Progenitor cell of endocrine pancreas (in vitro differentiated cells): ENCODE measurements at regions not wholly inside any gene's neighbourhood (a gene's known extent, or its start where the extent isn't known, plus 50 kb on each side); places are given as distances from the start of the nearest gene placed in this dataset.

Experiments
- DNase-seq: peaks from one replicate; pipeline ENCODE4 v3.0.0; 2021; ENCODE audit warnings: low spot score; ENCODE audit not compliant: unreplicated experiment
- H3K27ac Mint-ChIP-seq: 2 replicates; pipeline ENCODE4 v1.8.0; 2021; ENCODE audit warnings: mild to moderate bottlenecking, moderate library complexity, mixed read lengths
- H3K27me3 Mint-ChIP-seq: 2 replicates; pipeline ENCODE4 v1.8.0; 2021; ENCODE audit warnings: mixed read lengths
- H3K36me3 Mint-ChIP-seq: 2 replicates; pipeline ENCODE4 v1.8.0; 2022; ENCODE audit warnings: mixed read lengths; ENCODE audit not compliant: insufficient read depth
- H3K4me1 Mint-ChIP-seq: 2 replicates; pipeline ENCODE4 v1.8.0; 2021; ENCODE audit warnings: low read depth, mixed read lengths
- H3K4me3 Mint-ChIP-seq: 2 replicates; pipeline ENCODE4 v1.8.0; 2021; ENCODE audit warnings: low read depth, mild to moderate bottlenecking, moderate library complexity, mixed read lengths
- H3K9me3 Mint-ChIP-seq: 2 replicates; pipeline ENCODE4 v1.8.0; 2021; ENCODE audit warnings: low read depth, mixed read lengths
- CTCF ChIP-seq: fragments of 200-600 bp; sonication (generic); IDR thresholded peaks from one replicate; pipeline ENCODE4 v1.5.0; 2021; ENCODE audit warnings: antibody characterized with exemption, mild to moderate bottlenecking; ENCODE audit not compliant: unreplicated experiment

DNA sequence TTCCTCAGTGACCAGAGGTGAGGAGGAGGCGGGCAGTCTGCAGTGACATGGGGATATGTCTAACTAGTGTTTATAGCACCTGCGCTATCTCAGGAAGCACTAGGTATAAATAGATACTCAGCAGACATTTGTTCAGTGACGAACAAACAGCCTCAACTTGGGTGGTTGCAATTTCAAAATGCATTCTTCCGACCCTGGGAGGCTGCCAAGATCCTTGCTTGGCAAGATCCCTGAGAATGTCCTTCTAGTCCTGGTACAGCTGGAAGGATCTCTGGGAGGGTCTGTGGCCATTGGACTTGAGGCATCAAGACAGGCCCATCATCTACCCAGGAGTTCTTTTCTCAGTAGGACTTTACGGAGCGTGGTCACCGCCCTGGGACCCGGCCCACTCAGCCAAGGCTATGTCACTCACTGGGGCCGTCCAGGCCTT lies 299.5 kb downstream of the ZNF536 start:
- no peaks in the 10 kb centered on the region for H3K4me1 Mint-ChIP-seq
- H3K36me3 Mint-ChIP-seq = no peaks in the 10 kb centered on the region
- no peak for DNase-seq
- H3K4me3 Mint-ChIP-seq = no peak overlapping the region
- H3K27ac Mint-ChIP-seq = no peak overlapping the region
- H3K9me3 Mint-ChIP-seq = no peaks in the 10 kb centered on the region
- H3K27me3 Mint-ChIP-seq = peaks cover 55% of the 10 kb centered on the region
- TF ChIP-seq CTCF = no peak

DNA sequence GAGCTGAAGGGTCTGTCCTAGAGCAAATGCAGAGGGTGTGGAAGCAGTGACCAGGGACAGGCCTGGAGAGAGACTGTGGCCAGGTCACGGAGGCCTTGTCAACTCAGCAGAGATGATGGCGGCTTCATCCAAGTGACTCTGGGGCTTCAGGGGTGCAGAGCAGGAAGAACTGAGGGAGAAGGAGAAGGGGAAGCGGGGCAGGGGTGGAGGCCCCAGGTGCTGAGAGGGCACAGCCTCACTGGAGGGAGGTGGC lies 299.1 kb downstream of the ZNF536 start:
- Mint-ChIP-seq H3K9me3 (no peaks in the 10 kb centered on the region), H3K27ac (no peak overlapping the region), H3K4me3 (no peak overlapping the region), H3K27me3 (peaks cover 55% of the 10 kb centered on the region), H3K36me3 (no peaks in the 10 kb centered on the region), H3K4me1 (no peaks in the 10 kb centered on the region)
- DNase-seq = no peak
- TF ChIP-seq CTCF = no peak

DNA sequence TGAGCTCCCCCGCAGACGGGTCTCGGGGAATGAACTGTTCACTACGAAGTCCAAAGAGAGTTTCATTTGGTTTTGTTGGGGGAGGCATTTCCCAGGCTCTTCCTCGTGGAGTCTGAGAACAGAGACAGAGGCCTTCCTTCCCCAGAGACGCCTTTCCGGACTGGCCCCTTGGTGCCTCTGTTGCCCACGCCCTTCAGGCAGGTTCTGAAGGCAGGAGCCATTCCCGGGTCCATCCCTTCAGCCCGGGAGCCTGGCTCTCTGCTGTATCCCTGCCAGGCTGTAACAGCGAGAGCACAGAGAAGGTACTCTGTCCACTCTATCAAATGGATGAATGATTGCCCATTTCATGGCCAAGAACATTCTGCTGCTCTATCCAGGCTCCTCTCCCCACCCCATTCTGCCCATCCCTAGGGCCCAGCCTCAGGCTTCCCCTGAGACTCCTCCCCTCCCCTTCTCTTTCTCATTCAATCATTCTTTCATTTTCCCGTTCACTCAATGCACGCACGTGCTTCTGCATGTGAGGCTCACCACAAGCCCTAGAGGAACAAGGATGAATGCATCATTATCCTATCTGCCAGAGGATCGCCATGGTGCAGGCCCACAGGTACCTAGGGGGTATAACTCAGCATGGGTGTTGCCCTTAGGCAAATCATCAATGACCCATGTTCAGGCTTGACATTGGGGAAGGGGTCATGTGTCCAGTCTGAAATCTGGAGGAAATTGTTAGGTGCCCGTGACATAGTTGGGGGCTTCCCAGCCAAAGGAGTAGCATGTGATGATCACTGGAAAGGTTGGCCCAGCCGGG lies 298.6 kb downstream of the ZNF536 start:
- no peak for TF ChIP-seq CTCF
- no peaks in the 10 kb centered on the region for H3K9me3 Mint-ChIP-seq
- DNase-seq = no peak
- no peak overlapping the region for H3K27ac Mint-ChIP-seq
- no peaks in the 10 kb centered on the region for H3K4me1 Mint-ChIP-seq
- no peak overlapping the region for H3K4me3 Mint-ChIP-seq
- H3K27me3 Mint-ChIP-seq = peaks cover 55% of the 10 kb centered on the region
- no peaks in the 10 kb centered on the region for H3K36me3 Mint-ChIP-seq

GRCh38 chr19:30670011-30670329 lies 297.8 kb downstream of the ZNF536 start:
- Mint-ChIP-seq H3K36me3 (no peaks in the 10 kb centered on the region), H3K4me3 (no peak overlapping the region), H3K27ac (no peak overlapping the region), H3K27me3 (peaks cover 51% of the 10 kb centered on the region), H3K9me3 (no peaks in the 10 kb centered on the region), H3K4me1 (no peaks in the 10 kb centered on the region)
- no peak for DNase-seq
- TF ChIP-seq CTCF = no peak

GRCh38 chr19:30669329-30670010 lies 297.3 kb downstream of the ZNF536 start:
- TF ChIP-seq CTCF = peak; percentile 95
- Mint-ChIP-seq H3K36me3 (no peaks in the 10 kb centered on the region), H3K27me3 (peaks cover 46% of the 10 kb centered on the region), H3K27ac (no peak overlapping the region), H3K9me3 (no peaks in the 10 kb centered on the region), H3K4me3 (no peak overlapping the region), H3K4me1 (peaks cover 3% of the 10 kb centered on the region)
- peak; percentile 78 for DNase-seq
